A549 (cell line): ENCODE measurements at regions not wholly inside any gene's neighbourhood (a gene's known extent, or its start where the extent isn't known, plus 50 kb on each side); places are given as distances from the start of the nearest gene placed in this dataset.

ENCODE experiments used
- ATAC-seq, 2 experiments: fragments of 200-7000 bp in 1 of 2; fragments of >200 bp in 1 of 2; cut with Nextera tagmentation in 1 of 2; cut with Tn5 transposase in 1 of 2; 3 replicates each; pipeline versions ENCODE4 v1.8.0 to v1.9.1; 2018 to 2020; ENCODE audit warnings: mild to moderate bottlenecking in 1 of 2, moderate library complexity in 1 of 2
- CTCF ChIA-PET: fragments of 300-600 bp; sonication (Branson Sonifier 250); formaldehyde crosslinking; extraction: SDS; loops from one replicate; lab custom pipeline; 2021; ENCODE audit warnings: antibody characterized with exemption, inconsistent platforms; lab: Yijun Ruan, JAX
- POLR2A ChIA-PET: fragments of 350-600 bp; formaldehyde crosslinking; extraction: SDS; loops from one replicate; lab custom pipeline; 2021; ENCODE audit warnings: antibody characterized with exemption, inconsistent platforms; lab: Yijun Ruan, JAX
- DNase-seq, 2 experiments: peaks; one replicate each; pipeline versions ENCODE4 v3.0.0 to v3.0.0-alpha.2; 2011 to 2016; ENCODE audit warnings: low read depth in 1 of 2, low spot score in 1 of 2
- FAIRE-seq: peaks from 2 replicates; lab custom pipeline; 2011; peaks lifted over from hg19 to GRCh38; lab: Jason Lieb, UNC
- H3K27ac ChIP-seq, 2 experiments: fragments of >200 bp; sonication (Bioruptor Twin); formaldehyde crosslinking; 3 replicates each; pipeline ENCODE4 v1.5.1; 2016 to 2017
- H3K4me1 ChIP-seq: fragments of >200 bp; sonication (Bioruptor Twin); formaldehyde crosslinking; 3 replicates; pipeline ENCODE4 v1.6.1; 2016
- H3K4me2 ChIP-seq: fragments of >200 bp; sonication (Bioruptor Twin); formaldehyde crosslinking; 3 replicates; pipeline ENCODE4 v1.6.1; 2016
- H3K4me3 ChIP-seq: fragments of >200 bp; sonication (Bioruptor Twin); formaldehyde crosslinking; 3 replicates; pipeline ENCODE4 v1.5.1; 2016
- H3K9me3 ChIP-seq: fragments of >200 bp; sonication (Bioruptor Twin); formaldehyde crosslinking; 3 replicates; pipeline ENCODE4 v1.6.1; 2016
- ATOH8 ChIP-seq: fragments of 250-450 bp; sonication (Bioruptor Pico); IDR thresholded peaks from 2 replicates; pipeline ENCODE4 v1.5.0; 2020; ENCODE audit warnings: low read depth, mild to moderate bottlenecking, moderate library complexity
- CBX2 ChIP-seq: fragments of 200-600 bp; sonication (generic); IDR thresholded peaks from 2 replicates; pipeline ENCODE4 v1.6.1; 2016; ENCODE audit warnings: low read depth, mild to moderate bottlenecking, borderline replicate concordance
- CBX8 ChIP-seq: fragments of 200-600 bp; sonication (generic); IDR thresholded peaks from 2 replicates; pipeline ENCODE4 v1.6.1; 2016
- CEBPB ChIP-seq, 2 experiments: fragments of >200 bp in 1 of 2; sonication (Bioruptor Twin) in 1 of 2; formaldehyde crosslinking in 1 of 2; IDR thresholded peaks; 2 replicates each; pipeline ENCODE4 v1.6.1; 2012 to 2016
- CHD2 ChIP-seq: fragments of 150-350 bp; IDR thresholded peaks from 2 replicates; pipeline ENCODE4 v1.6.1; 2014; ENCODE audit warnings: low read length; ENCODE audit not compliant: partially characterized antibody
- CTCF ChIP-seq: fragments of >200 bp; sonication (Bioruptor Twin); formaldehyde crosslinking; IDR thresholded peaks from 3 replicates; pipeline ENCODE4 v1.5.1; 2016
- ESRRA ChIP-seq: fragments of 150-350 bp; IDR thresholded peaks from 2 replicates; pipeline ENCODE4 v1.6.1; 2014; ENCODE audit warnings: mild to moderate bottlenecking, low read length, borderline replicate concordance
- FOSL2 ChIP-seq, 2 experiments: fragments of 450-650 bp in 1 of 2; fragments of >200 bp in 1 of 2; sonication (Bioruptor Twin) in 1 of 2; formaldehyde crosslinking; IDR thresholded peaks; 2 replicates each; pipeline versions ENCODE4 v1.5.0 to v1.6.1; 2016 to 2020; ENCODE audit warnings: mild to moderate bottlenecking in 1 of 2, moderate library complexity in 1 of 2
- FOXS1 ChIP-seq: fragments of 250-450 bp; sonication (Bioruptor Pico); IDR thresholded peaks from 2 replicates; pipeline ENCODE4 v1.5.0; 2020; ENCODE audit warnings: mild to moderate bottlenecking, moderate library complexity
- HDAC2 ChIP-seq: fragments of 200-600 bp; sonication (generic); IDR thresholded peaks from 2 replicates; pipeline ENCODE4 v1.6.1; 2016
- HES2 ChIP-seq: fragments of >200 bp; sonication (Bioruptor Twin); formaldehyde crosslinking; IDR thresholded peaks from 2 replicates; pipeline ENCODE4 v1.6.1; 2016
- HOXB5 ChIP-seq: fragments of 250-450 bp; sonication (Bioruptor Pico); IDR thresholded peaks from 2 replicates; pipeline ENCODE4 v1.5.0; 2020; ENCODE audit warnings: mild to moderate bottlenecking, moderate library complexity
- JUN ChIP-seq, 2 experiments: fragments of >200 bp; sonication (Bioruptor Twin); formaldehyde crosslinking; IDR thresholded peaks; 2 replicates in 1 of 2; 3 replicates in 1 of 2; pipeline ENCODE4 v1.6.1; 2016 to 2017
- PBX3 ChIP-seq: IDR thresholded peaks from 2 replicates; pipeline ENCODE4 v1.6.1; 2012
- POLR2A ChIP-seq: IDR thresholded peaks from 2 replicates; pipeline ENCODE4 v1.6.1; 2012; ENCODE audit warnings: mild to moderate bottlenecking, low read length
- RAD21 ChIP-seq, 2 experiments: fragments of >200 bp in 1 of 2; sonication (Bioruptor Twin) in 1 of 2; formaldehyde crosslinking in 1 of 2; IDR thresholded peaks in 1 of 2; conservative IDR thresholded peaks in 1 of 2; 2 replicates in 1 of 2; 3 replicates in 1 of 2; pipeline ENCODE4 v1.6.1; 2012 to 2018; ENCODE audit warnings: inconsistent platforms in 1 of 2
- REST ChIP-seq: fragments of 200-600 bp; sonication (generic); IDR thresholded peaks from 2 replicates; pipeline ENCODE4 v1.6.1; 2016; ENCODE audit warnings: antibody characterized with exemption, mild to moderate bottlenecking, moderate library complexity
- ZC3H11A ChIP-seq: fragments of 450-650 bp; IDR thresholded peaks from 2 replicates; pipeline ENCODE4 v1.6.1; 2014; ENCODE audit warnings: antibody characterized with exemption, mild to moderate bottlenecking
- ZNF302 ChIP-seq: fragments of 250-450 bp; sonication (Bioruptor Pico); IDR thresholded peaks from 2 replicates; pipeline ENCODE4 v1.9.0; 2021; ENCODE audit warnings: inconsistent platforms, mild to moderate bottlenecking, moderate library complexity
- WGBS: methylation state at CpG from one replicate; pipeline ENCODE4 v1.1.6; 2017; ENCODE audit errors: missing lambda C conversion rate; 5-methylcytosine and 5-hydroxymethylcytosine counted together

- no peak overlapping the region for H3K4me3 ChIP-seq
- no peak for DNase-seq
- whole genome bisulfite sequencing = 55% methylated on average over 8 of the region's 8 CpGs
- FAIRE-seq = no peak
- no peak for ATAC-seq
- ChIA-PET POLR2A (no interaction called here), CTCF (interaction anchor here (2.3 kb wide), 1 partner anchor 9 kb away, joined by 19 read pairs; no protein-coding TSS in a partner anchor)
- TF ChIP-seq ATOH8 (CRISPR knock-in tag) (no peak), CBX2 (no peak), CEBPB (IDR thresholded peaks at IDR 0.05) (no peak), PBX3 (no peak), JUN (IDR thresholded peaks at IDR 0.05) (no peak), CBX8 (no peak), FOSL2 (IDR thresholded peaks at IDR 0.05) (no peak), FOSL2 (CRISPR knock-in tag; IDR thresholded peaks at IDR 0.05) (no peak), CHD2 (no peak), FOXS1 (CRISPR knock-in tag) (no peak), POLR2A (no peak), CTCF (no peak), HDAC2 (no peak), REST (no peak), ZNF302 (CRISPR knock-in tag) (no peak), ESRRA (no peak), HOXB5 (CRISPR knock-in tag) (no peak)
- no peak overlapping the region for H3K4me2 ChIP-seq
- H3K9me3 ChIP-seq = peaks cover 9% of the 10 kb centered on the region
- H3K27ac ChIP-seq = no peak overlapping the region
- no peaks in the 10 kb centered on the region for H3K4me1 ChIP-seq
These were observed 120.1 kb downstream of the NPTX2 start for GRCh38 chr7:98737176-98737575.

- no peak overlapping the region for H3K27ac ChIP-seq
- no peak overlapping the region for H3K4me3 ChIP-seq
- DNase-seq = no peak
- no peak for ATAC-seq
- no peaks in the 10 kb centered on the region for H3K9me3 ChIP-seq
- ChIA-PET POLR2A (no interaction called here), CTCF (interaction anchor here (0.8 to 2.5 kb wide), 4 partner anchors 96 to 308 kb away, joined by 3 to 9 read pairs (median 4); no protein-coding TSS in a partner anchor)
- 13% methylated on average over 3 of the region's 3 CpGs for WGBS
- H3K4me2 ChIP-seq = no peak overlapping the region
- TF ChIP-seq RAD21 (conservative IDR thresholded peaks at IDR 0.05 in 1 of 2, IDR thresholded peaks at IDR 0.05 in 1 of 2) (no peak), CTCF (no peak), HES2 (no peak), ZC3H11A (peak; percentile 39)
- no peak for FAIRE-seq
- H3K4me1 ChIP-seq = no peaks in the 10 kb centered on the region
These were observed 123.6 kb downstream of the NPTX2 start for GRCh38 chr7:98740643-98741042.
